ENCODE measurements at regions not wholly inside any gene's neighbourhood (a gene's known extent, or its start where the extent isn't known, plus 50 kb on each side); places are given as distances from the start of the nearest gene placed in this dataset.
"Not testable (repeated sequence)": the region's sequence is repeated elsewhere in the genome, so short reads cannot be mapped to it uniquely, and the experiment has no call there.

DNA sequence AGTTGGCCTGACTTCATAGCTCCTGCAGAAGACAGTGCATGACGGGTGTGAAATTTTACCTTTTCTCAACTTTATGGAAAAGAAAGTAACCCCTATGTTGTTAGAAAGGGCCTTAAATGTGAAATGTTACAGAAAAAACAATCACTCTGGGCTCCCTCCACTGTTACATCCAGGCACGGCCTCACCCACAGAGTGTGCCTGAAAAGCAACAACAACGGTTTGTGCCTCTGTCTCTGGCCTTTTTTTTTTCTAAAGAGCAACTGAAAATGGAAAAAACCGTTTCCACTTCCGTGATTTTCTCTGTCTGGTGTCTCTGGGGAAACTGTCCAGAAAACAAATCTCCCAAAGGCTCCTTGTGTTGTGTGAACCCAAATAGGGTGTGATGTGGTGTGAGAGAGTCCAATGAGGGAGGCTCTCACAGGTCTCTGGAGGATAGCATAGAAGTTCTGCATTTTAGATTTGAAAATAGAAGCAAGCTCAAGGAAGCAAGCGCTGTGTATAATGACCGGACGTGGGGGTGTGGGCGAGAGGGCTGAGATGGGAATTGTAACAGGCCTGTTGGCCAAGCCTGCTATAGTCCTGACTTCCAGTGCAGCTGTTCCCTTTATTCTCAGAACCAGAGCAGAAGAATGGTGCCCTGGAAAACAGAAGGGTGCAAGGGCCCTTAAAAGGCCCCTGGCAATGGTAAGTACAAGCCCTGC lies 221.8 kb upstream of the TUT7 start:
- peaks cover 70% of the 10 kb centered on the region for H3K4me1 Mint-ChIP-seq
- no peaks in the 10 kb centered on the region for H3K36me3 Mint-ChIP-seq (ENCODE audit: low read depth)
- peaks cover 17% of the 10 kb centered on the region for H3K9me3 Mint-ChIP-seq
- H3K27me3 Mint-ChIP-seq (ENCODE audit: low read depth) = peaks cover 7% of the 10 kb centered on the region
- TF ChIP-seq, protein P1, sequence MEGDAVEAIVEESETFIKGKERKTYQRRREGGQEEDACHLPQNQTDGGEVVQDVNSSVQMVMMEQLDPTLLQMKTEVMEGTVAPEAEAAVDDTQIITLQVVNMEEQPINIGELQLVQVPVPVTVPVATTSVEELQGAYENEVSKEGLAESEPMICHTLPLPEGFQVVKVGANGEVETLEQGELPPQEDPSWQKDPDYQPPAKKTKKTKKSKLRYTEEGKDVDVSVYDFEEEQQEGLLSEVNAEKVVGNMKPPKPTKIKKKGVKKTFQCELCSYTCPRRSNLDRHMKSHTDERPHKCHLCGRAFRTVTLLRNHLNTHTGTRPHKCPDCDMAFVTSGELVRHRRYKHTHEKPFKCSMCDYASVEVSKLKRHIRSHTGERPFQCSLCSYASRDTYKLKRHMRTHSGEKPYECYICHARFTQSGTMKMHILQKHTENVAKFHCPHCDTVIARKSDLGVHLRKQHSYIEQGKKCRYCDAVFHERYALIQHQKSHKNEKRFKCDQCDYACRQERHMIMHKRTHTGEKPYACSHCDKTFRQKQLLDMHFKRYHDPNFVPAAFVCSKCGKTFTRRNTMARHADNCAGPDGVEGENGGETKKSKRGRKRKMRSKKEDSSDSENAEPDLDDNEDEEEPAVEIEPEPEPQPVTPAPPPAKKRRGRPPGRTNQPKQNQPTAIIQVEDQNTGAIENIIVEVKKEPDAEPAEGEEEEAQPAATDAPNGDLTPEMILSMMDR (IDR thresholded peaks at IDR 0.05; ENCODE audit: unreplicated experiment in 3 of 3) = no peak
- peak overlapping the region; percentile 58 to 90 (median 73) for H3K27ac Mint-ChIP-seq
- H3K4me3 Mint-ChIP-seq = no peak overlapping the region

DNA sequence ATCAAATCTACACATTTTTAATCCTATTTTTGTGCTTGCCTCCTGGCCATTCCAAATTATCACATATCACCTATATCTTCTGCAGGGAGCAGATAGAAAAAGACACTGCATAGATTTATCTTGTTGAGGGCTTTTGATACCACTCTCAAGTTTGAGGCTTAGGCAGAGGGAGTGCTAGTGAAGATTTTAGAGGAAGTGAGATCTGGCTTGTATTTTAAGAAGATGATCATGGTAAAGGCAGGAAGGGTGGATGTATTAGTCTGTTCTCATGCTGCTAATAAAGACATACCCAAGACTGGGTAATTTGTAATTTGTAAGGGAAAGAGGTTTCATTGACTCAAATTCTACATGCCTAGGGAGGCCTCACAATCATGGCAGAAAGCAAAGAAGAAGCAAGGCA lies 220.9 kb upstream of the TUT7 start:
- TF ChIP-seq, protein P1 (IDR thresholded peaks at IDR 0.05; ENCODE audit: unreplicated experiment in 3 of 3) = no peak
- no peaks in the 10 kb centered on the region for H3K36me3 Mint-ChIP-seq (ENCODE audit: low read depth)
- H3K27me3 Mint-ChIP-seq (ENCODE audit: low read depth) = peaks cover 10% of the 10 kb centered on the region

DNA sequence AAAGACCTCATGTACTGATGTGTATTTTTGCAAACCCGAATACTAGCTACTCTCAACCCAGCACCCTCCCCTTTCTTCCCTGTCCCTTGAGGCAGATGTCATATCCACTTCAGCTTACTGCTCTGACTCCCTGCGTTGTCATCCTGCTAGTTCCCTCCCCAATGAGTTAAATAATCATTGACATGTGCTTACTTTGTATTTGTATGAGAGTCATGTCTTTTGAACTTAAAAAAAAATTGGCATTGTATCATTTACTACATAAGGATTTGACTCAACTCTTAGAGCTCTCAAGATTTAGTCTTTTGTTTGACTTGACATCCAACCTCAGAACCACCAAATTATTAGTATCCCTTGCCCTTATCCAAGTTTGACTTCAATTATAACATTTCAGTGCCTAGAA lies 219.7 kb upstream of the TUT7 start:
- Mint-ChIP-seq H3K4me1 (peaks cover 52% of the 10 kb centered on the region), H3K27me3 (ENCODE audit: low read depth) (peaks cover 10% of the 10 kb centered on the region), H3K4me3 (no peak overlapping the region), H3K9me3 (peaks cover 29% of the 10 kb centered on the region), H3K27ac (peak overlapping the region in 2 of 3 experiments; percentile 31 to 73), H3K36me3 (ENCODE audit: low read depth) (no peaks in the 10 kb centered on the region)
- TF ChIP-seq, protein P1 (IDR thresholded peaks at IDR 0.05; ENCODE audit: unreplicated experiment in 3 of 3) = no peak

More for the DNA sequence above, 220.9 kb upstream of the TUT7 start:
- H3K27ac Mint-ChIP-seq = peak overlapping the region in 2 of 3 experiments; percentile 73 to 90
- H3K4me1 Mint-ChIP-seq = peaks cover 61% of the 10 kb centered on the region
- H3K4me3 Mint-ChIP-seq = no peak overlapping the region
- H3K9me3 Mint-ChIP-seq = peaks cover 20% of the 10 kb centered on the region

DNA sequence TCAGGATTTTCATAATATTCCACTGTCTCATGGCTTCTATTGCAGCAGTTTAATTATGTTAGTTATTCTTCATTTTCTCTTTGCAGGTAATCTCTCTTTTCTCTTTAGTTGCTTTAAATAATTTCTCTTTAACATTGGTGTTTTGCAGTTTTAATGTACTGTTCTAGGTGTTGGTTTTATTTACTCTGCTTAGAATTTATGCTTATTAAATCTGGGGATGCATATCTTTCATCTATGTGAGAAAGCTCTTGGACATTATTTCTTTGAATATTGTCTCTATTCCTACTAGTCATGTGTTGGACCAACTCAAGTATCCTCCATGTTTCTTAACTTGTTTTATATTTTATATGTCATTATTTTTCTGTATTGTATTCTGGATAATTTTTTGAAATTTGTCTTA lies 218.7 kb upstream of the TUT7 start:
- Mint-ChIP-seq H3K4me3 (no peak overlapping the region), H3K4me1 (peaks cover 42% of the 10 kb centered on the region), H3K27me3 (ENCODE audit: low read depth) (peaks cover 10% of the 10 kb centered on the region), H3K36me3 (ENCODE audit: low read depth) (peaks cover 4% of the 10 kb centered on the region), H3K9me3 (peaks cover 36% of the 10 kb centered on the region), H3K27ac (peak overlapping the region in 1 of 3 experiments; percentile 73)
- TF ChIP-seq, protein P1 (IDR thresholded peaks at IDR 0.05; ENCODE audit: unreplicated experiment in 3 of 3) = no peak

DNA sequence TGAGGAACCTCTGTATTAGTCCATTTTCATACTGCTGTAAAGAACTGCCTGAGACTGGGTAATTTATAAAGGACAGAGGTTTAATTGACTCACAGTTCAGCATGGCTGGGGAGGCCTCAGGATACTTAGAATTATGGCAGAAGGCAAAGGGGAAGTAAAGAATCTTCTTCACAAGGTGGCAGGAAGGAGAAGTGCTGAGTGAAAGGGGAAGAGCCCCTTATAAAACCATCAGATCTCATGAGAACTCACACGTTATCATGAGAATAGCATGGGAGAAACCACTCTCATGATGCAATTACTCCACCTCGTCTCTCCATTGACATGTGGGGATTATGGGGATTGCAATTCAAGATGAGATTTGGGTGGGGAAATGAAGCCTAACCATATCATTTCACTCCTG lies 211.4 kb upstream of the TUT7 start:
- H3K27me3 Mint-ChIP-seq (ENCODE audit: low read depth); H3K4me3 Mint-ChIP-seq; H3K27ac Mint-ChIP-seq; H3K36me3 Mint-ChIP-seq (ENCODE audit: low read depth): not testable (repeated sequence)
- H3K9me3 Mint-ChIP-seq = peaks cover 23% of the 10 kb centered on the region
- H3K4me1 Mint-ChIP-seq = peaks cover 29% of the 10 kb centered on the region

DNA sequence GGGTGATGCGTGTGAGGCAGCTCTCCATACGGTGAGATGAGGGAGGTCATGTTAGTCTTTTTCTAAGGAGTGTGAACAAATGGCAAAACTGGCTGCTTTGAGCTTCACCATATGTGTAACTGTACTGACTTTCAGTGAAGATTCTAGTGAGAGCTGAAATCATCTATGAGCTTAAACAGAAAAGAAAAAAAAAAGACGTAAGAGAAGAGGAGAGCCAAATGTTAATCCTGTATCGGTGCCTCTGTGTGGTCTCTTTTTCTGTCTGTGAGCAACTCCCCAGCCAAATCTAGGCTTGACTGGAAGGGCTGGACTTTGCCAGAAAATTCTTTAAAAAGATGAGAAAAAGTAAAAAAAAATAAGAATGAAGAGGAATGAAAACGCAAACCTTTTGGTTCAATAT lies 209.7 kb upstream of the TUT7 start:
- TF ChIP-seq, protein P1 (IDR thresholded peaks at IDR 0.05; ENCODE audit: unreplicated experiment in 3 of 3) = no peak
- H3K36me3 Mint-ChIP-seq (ENCODE audit: low read depth) = peaks cover 4% of the 10 kb centered on the region

More for the DNA sequence above, 209.7 kb upstream of the TUT7 start:
- peaks cover 10% of the 10 kb centered on the region for H3K27me3 Mint-ChIP-seq (ENCODE audit: low read depth)
- H3K4me1 Mint-ChIP-seq = peaks cover 39% of the 10 kb centered on the region
- peak overlapping the region; percentile 48 to 93 (median 75) for H3K27ac Mint-ChIP-seq
- H3K9me3 Mint-ChIP-seq = peaks cover 14% of the 10 kb centered on the region
- peak overlapping the region in 1 of 3 experiments; percentile 29 for H3K4me3 Mint-ChIP-seq

Measured in nephron (organoid).